OCI-LY7 (cell line): ENCODE measurements at regions not wholly inside any gene's neighbourhood (a gene's known extent, or its start where the extent isn't known, plus 50 kb on each side); places are given as distances from the start of the nearest gene placed in this dataset.

Source experiments
- CTCF ChIP-seq: fragments of 200-600 bp; sonication (generic); conservative IDR thresholded peaks from 2 replicates; pipeline ENCODE4 v1.5.1; 2014; ENCODE audit warnings: mild to moderate bottlenecking, antibody characterized with exemption, low read length, moderate library complexity, mixed read lengths
- EZH2phosphoT487 ChIP-seq: fragments of 200-600 bp; sonication (generic); IDR thresholded peaks from 2 replicates; pipeline ENCODE4 v1.6.1; 2018; ENCODE audit warnings: low read depth, borderline replicate concordance, mild to moderate bottlenecking, mixed run types, antibody characterized with exemption, low read length, moderate library complexity, mixed read lengths

- TF ChIP-seq CTCF, result no peak
- no peak for TF ChIP-seq EZH2phosphoT487
Measured at GRCh38 chr9:14478175-14479162, 164.5 kb upstream of the NFIB start.
